GM12892 (cell line): ENCODE measurements at regions not wholly inside any gene's neighbourhood (a gene's known extent, or its start where the extent isn't known, plus 50 kb on each side); places are given as distances from the start of the nearest gene placed in this dataset.

Source experiments
- POLR2A ChIP-seq: IDR thresholded peaks from 2 replicates; pipeline ENCODE4 v1.6.1; 2011; ENCODE audit warnings: low read depth, low read length, control low read depth
- POLR2AphosphoS5 ChIP-seq: IDR thresholded peaks from 2 replicates; pipeline ENCODE4 v1.6.1; 2011; ENCODE audit warnings: low read depth, low read length, control low read depth
- TAF1 ChIP-seq: IDR thresholded peaks from 2 replicates; pipeline ENCODE4 v1.6.1; 2011; ENCODE audit warnings: low read depth, mild to moderate bottlenecking, control low read depth, low read length, borderline replicate concordance

- TF ChIP-seq POLR2AphosphoS5: no peak
- TF ChIP-seq POLR2A: no peak
- no peak for TF ChIP-seq TAF1
Measured at GRCh38 chr1:34405266-34405959, 228.7 kb downstream of the C1orf94 start.
